Calu3 (cell line): ENCODE measurements at regions not wholly inside any gene's neighbourhood (a gene's known extent, or its start where the extent isn't known, plus 50 kb on each side); places are given as distances from the start of the nearest gene placed in this dataset.

Source experiments
- BruUV-seq: library from RNA; stranded (reverse); fragments of 400-500 nt; replicated peaks from 2 replicates; lab custom pipeline; 2021; lab: Mats Ljungman, UMichigan
- CTCF ChIA-PET: fragments of 300-600 bp; sonication (Branson Sonifier 250); formaldehyde crosslinking; loops from one replicate; lab custom pipeline; 2022; ENCODE audit warnings: antibody characterized with exemption; lab: Charles Lee
- DNase-seq: peaks from one replicate; pipeline ENCODE4 v3.0.0; 2022
- H3K27ac Mint-ChIP-seq: one replicate; pipeline ENCODE4 v1.8.0; 2022; ENCODE audit warnings: mixed read lengths; ENCODE audit not compliant: unreplicated experiment
- H3K27me3 Mint-ChIP-seq: one replicate; pipeline ENCODE4 v1.8.0; 2022; ENCODE audit warnings: mixed read lengths; ENCODE audit not compliant: unreplicated experiment
- H3K36me3 Mint-ChIP-seq: one replicate; pipeline ENCODE4 v1.8.0; 2022; ENCODE audit warnings: mild to moderate bottlenecking, moderate library complexity, mixed read lengths; ENCODE audit not compliant: insufficient read depth, unreplicated experiment
- H3K4me1 Mint-ChIP-seq: one replicate; pipeline ENCODE4 v1.8.0; 2022; ENCODE audit warnings: mild to moderate bottlenecking, low read depth, mixed read lengths; ENCODE audit not compliant: unreplicated experiment
- H3K4me3 Mint-ChIP-seq: one replicate; pipeline ENCODE4 v1.8.0; 2022; ENCODE audit warnings: mild to moderate bottlenecking, low read depth, moderate library complexity, mixed read lengths; ENCODE audit not compliant: unreplicated experiment
- H3K9me3 Mint-ChIP-seq: one replicate; pipeline ENCODE4 v1.8.0; 2022; ENCODE audit warnings: low read depth, mixed read lengths; ENCODE audit not compliant: unreplicated experiment
- intact Hi-C: fragments of 100-400 bp; cut with micrococcal nuclease; formaldehyde crosslinking; loops from one replicate; pipeline ENCODE4 v1.10.0; 2022; ENCODE audit not compliant: unreplicated experiment
- TF ChIP-seq, protein P1 (sequence below): fragments of 200-600 bp; IDR thresholded peaks from one replicate; pipeline ENCODE4 v1.8.0; 2022; ENCODE audit warnings: antibody characterized with exemption; ENCODE audit not compliant: unreplicated experiment

DNA sequence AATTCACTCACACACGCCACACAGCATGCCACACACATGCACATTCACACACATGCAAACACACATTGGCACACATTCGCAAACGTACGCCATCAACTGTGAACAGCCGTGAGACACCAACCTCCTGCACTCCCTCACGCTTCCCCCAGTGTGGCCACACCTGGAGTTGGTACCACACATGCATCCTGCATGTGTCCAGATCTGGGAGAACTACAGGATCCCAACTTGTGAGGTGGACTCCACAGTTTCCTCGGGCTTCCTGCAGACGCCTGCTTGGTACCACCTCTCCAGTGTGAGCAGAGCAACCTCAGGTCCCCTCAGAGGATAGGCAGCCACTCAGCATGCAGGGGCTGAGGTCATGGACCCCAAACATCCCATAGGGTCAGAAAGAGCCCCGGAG is 239.0 kb downstream of the EIPR1 start:
- intact Hi-C loops, result no loop called here
- Mint-ChIP-seq H3K4me3 (no peak overlapping the region), H3K36me3 (no peaks in the 10 kb centered on the region), H3K27me3 (no peaks in the 10 kb centered on the region), H3K9me3 (no peaks in the 10 kb centered on the region), H3K4me1 (no peaks in the 10 kb centered on the region), H3K27ac (no peak overlapping the region)
- no peak for DNase-seq
- BruUV-seq, result no TSS peak
- CTCF ChIA-PET, result no interaction called here
- TF ChIP-seq, protein P1, sequence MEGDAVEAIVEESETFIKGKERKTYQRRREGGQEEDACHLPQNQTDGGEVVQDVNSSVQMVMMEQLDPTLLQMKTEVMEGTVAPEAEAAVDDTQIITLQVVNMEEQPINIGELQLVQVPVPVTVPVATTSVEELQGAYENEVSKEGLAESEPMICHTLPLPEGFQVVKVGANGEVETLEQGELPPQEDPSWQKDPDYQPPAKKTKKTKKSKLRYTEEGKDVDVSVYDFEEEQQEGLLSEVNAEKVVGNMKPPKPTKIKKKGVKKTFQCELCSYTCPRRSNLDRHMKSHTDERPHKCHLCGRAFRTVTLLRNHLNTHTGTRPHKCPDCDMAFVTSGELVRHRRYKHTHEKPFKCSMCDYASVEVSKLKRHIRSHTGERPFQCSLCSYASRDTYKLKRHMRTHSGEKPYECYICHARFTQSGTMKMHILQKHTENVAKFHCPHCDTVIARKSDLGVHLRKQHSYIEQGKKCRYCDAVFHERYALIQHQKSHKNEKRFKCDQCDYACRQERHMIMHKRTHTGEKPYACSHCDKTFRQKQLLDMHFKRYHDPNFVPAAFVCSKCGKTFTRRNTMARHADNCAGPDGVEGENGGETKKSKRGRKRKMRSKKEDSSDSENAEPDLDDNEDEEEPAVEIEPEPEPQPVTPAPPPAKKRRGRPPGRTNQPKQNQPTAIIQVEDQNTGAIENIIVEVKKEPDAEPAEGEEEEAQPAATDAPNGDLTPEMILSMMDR, result no peak

DNA sequence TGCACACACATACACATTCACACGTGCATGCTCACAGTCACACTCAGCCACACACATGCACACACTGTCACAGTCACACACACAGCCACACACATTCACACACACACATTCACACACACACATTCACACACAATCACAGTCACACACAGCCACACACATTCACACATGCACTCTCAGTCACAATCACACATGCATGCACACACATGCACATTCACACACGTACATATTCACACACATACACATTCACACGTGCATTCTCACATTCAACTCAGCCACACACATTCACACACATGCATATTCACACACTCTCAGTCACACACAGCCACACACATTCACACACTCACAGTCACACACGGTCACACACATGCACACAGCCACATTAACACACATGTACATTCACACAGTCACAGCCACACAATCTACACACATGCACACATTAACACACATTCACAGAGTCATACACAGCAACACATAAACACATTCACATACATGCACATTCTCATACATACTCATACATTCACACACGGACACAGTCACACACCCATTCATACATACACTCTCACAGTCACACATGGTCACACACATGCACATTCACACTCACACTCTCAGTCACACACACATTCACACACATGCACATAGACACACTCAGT is 239.8 kb downstream of the EIPR1 start:
- CTCF ChIA-PET, result no interaction called here
- DNase-seq, result no peak
- intact Hi-C loops, result no loop called here
- no peaks in the 10 kb centered on the region for H3K27me3 Mint-ChIP-seq
- H3K36me3 Mint-ChIP-seq, result no peaks in the 10 kb centered on the region
- no peaks in the 10 kb centered on the region for H3K4me1 Mint-ChIP-seq
- H3K9me3 Mint-ChIP-seq, result no peaks in the 10 kb centered on the region
- no peak overlapping the region for H3K27ac Mint-ChIP-seq
- TF ChIP-seq, protein P1, result no peak
- no TSS peak for BruUV-seq
- H3K4me3 Mint-ChIP-seq, result no peak overlapping the region

DNA sequence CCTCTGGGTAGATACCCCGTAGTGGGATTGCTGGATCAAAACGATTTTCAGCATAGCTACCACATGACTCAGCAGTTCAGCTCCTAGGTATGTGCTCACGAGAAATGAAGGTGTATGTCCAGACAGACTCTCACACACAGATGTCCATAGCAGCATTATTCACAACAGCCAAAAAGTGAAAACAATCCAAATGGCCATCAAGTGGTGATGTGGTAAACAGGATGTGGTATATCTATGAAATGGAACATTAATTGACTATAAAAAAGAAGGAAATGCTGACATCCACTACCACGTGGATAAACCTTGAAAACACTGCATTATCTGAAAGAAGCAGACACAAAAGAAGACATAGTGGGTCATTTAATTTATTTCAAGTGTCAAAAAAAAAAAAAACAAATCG is 241.9 kb downstream of the EIPR1 start:
- TF ChIP-seq, protein P1, result no peak
- Mint-ChIP-seq H3K36me3 (no peaks in the 10 kb centered on the region), H3K27me3 (no peaks in the 10 kb centered on the region), H3K4me3 (no peak overlapping the region), H3K4me1 (no peaks in the 10 kb centered on the region), H3K27ac (no peak overlapping the region), H3K9me3 (no peaks in the 10 kb centered on the region)
- BruUV-seq, result no TSS peak
- CTCF ChIA-PET, result no interaction called here
- no peak for DNase-seq
- intact Hi-C loops, result no loop called here

DNA sequence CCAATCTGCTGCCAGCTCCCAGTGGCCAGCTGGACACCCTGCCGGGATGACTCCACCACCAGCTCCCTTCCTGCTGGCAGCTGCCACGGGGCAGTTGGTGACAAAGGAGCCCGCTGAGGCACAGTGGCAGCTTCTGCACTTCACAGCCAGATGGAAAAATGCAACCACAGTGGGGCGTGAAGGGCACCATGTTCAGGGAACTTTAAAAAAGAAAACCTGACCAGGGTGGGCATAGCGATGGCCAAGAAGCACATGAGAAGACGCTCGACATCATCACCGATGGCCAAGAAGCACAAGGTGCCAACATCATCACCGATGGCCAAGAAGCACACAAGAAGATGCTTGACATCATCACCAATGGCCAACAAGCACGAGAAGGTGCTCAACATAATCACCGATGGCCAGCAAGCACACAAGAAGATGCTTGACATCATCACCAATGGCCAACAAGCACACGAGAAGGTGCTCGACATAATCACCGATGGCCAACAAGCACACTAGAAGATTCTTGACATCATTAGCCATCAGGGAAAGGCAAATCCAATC is 243.5 kb downstream of the EIPR1 start:
- DNase-seq, result no peak
- Mint-ChIP-seq H3K9me3 (no peaks in the 10 kb centered on the region), H3K36me3 (no peaks in the 10 kb centered on the region), H3K27ac (no peak overlapping the region), H3K27me3 (no peaks in the 10 kb centered on the region), H3K4me3 (no peak overlapping the region), H3K4me1 (no peaks in the 10 kb centered on the region)
- intact Hi-C loops, result no loop called here
- CTCF ChIA-PET, result no interaction called here
- no TSS peak for BruUV-seq
- TF ChIP-seq, protein P1, result no peak
